ENCODE measurements at regions not wholly inside any gene's neighbourhood (a gene's known extent, or its start where the extent isn't known, plus 50 kb on each side); places are given as distances from the start of the nearest gene placed in this dataset.

GRCh38 chr14:66371776-66372175 lies 114.4 kb upstream of the CCDC196 start:
- TF ChIP-seq CTCF (IDR thresholded peaks at IDR 0.05) (no peak), POLR2A (IDR thresholded peaks at IDR 0.05) (no peak)

All from body of pancreas (tissue), 4 donors.